K562 (cell line): ENCODE measurements at regions not wholly inside any gene's neighbourhood (a gene's known extent, or its start where the extent isn't known, plus 50 kb on each side); places are given as distances from the start of the nearest gene placed in this dataset.

ENCODE experiments used
- ATAC-seq: fragments of 200-7000 bp; cut with Tn5 transposase; 3 replicates; pipeline ENCODE4 v1.9.1; 2020; ENCODE audit warnings: moderate library complexity
- BruUV-seq: library from RNA; stranded (reverse); fragments of 400-500 nt; replicated peaks from 2 replicates; lab custom pipeline; 2021; lab: Mats Ljungman, UMichigan
- CTCF ChIA-PET: fragments of 300-600 bp; formaldehyde crosslinking; extraction: SDS; loops from one replicate; lab custom pipeline; 2021; ENCODE audit warnings: low intra/inter-chr PET ratio; lab: Yijun Ruan, JAX
- POLR2A ChIA-PET: fragments of 300-600, 350-650 bp; sonication (Branson Sonifier 250); formaldehyde crosslinking; extraction: SDS; loops from one replicate; lab custom pipeline; 2021; ENCODE audit warnings: antibody characterized with exemption, inconsistent platforms; lab: Yijun Ruan, JAX
- DNase-seq, 4 experiments: peaks; one replicate each; pipeline versions ENCODE4 v3.0.0 to v3.0.0-alpha.2; 2011 to 2018; ENCODE audit warnings: low spot score in 3 of 4, mixed read lengths in 3 of 4; ENCODE audit errors: extremely low read depth in 1 of 4
- FAIRE-seq: peaks from 2 replicates; lab custom pipeline; 2011; peaks lifted over from hg19 to GRCh38; lab: Jason Lieb, UNC
- H2AFZ ChIP-seq: 2 replicates; pipeline ENCODE4 v1.6.0; 2011; ENCODE audit warnings: low read depth, low read length, control low read depth, inconsistent platforms
- H3K27ac ChIP-seq: fragments of 200-600 bp; 3 replicates; pipeline ENCODE4 v1.8.0; 2011; ENCODE audit warnings: low read depth, mild to moderate bottlenecking, control low read depth, inconsistent platforms, low read length, moderate library complexity, mixed read lengths; ENCODE audit errors: extremely low read depth
- H3K27me3 ChIP-seq, 2 experiments: fragments of 300-600 bp in 1 of 2; 2 replicates in 1 of 2; 3 replicates in 1 of 2; pipeline versions ENCODE4 v1.6.0 to v1.8.0; 2011; ENCODE audit warnings: inconsistent platforms in 2 of 2, low read length in 2 of 2, mild to moderate bottlenecking in 1 of 2, mixed read lengths in 1 of 2, moderate library complexity in 1 of 2; ENCODE audit not compliant: control insufficient read depth in 2 of 2, insufficient read depth in 2 of 2
- H3K36me3 ChIP-seq: fragments of 300-600 bp; 3 replicates; pipeline ENCODE4 v1.8.0; 2011; ENCODE audit warnings: mild to moderate bottlenecking, low read length, inconsistent platforms; ENCODE audit not compliant: control insufficient read depth, insufficient read depth
- H3K4me1 ChIP-seq, 2 experiments: fragments of 200-600 bp in 1 of 2; replicated peaks in 1 of 2; 2 replicates in 1 of 2; 3 replicates in 1 of 2; pipeline versions ENCODE4 v1.5.1 to v1.8.0; 2011; ENCODE audit warnings: inconsistent platforms in 2 of 2, low read length in 2 of 2, mild to moderate bottlenecking in 1 of 2, mixed read lengths in 1 of 2, moderate library complexity in 1 of 2; ENCODE audit not compliant: control insufficient read depth in 2 of 2, insufficient read depth in 2 of 2
- H3K4me2 ChIP-seq: 2 replicates; pipeline ENCODE4 v1.6.1; 2011; ENCODE audit warnings: low read length, control low read depth, inconsistent platforms, mixed read lengths; ENCODE audit not compliant: insufficient read depth
- H3K4me3 ChIP-seq: fragments of 200-600 bp; sonication (generic), shearing (Covaris generic); 2 replicates; pipeline ENCODE4 v1.5.1; 2016; ENCODE audit warnings: control low read depth, inconsistent platforms
- H3K79me2 ChIP-seq: fragments of 200-600 bp; 3 replicates; pipeline ENCODE4 v1.8.0; 2011; ENCODE audit warnings: low read length, inconsistent platforms; ENCODE audit not compliant: control insufficient read depth, insufficient read depth
- H3K9ac ChIP-seq, 2 experiments: 2 replicates each; pipeline versions ENCODE4 v1.6.0 to v1.6.1; 2011; ENCODE audit warnings: low read depth in 2 of 2, low read length in 2 of 2, control low read depth in 1 of 2, inconsistent platforms in 1 of 2, mild to moderate bottlenecking in 1 of 2, mixed read lengths in 1 of 2; ENCODE audit not compliant: insufficient read depth in 1 of 2
- H3K9me1 ChIP-seq: one replicate; pipeline ENCODE4 v1.6.0; 2011; ENCODE audit warnings: inconsistent platforms, mild to moderate bottlenecking, low read length, moderate library complexity; ENCODE audit not compliant: control insufficient read depth, insufficient read depth
- H3K9me3 ChIP-seq: replicated peaks from 2 replicates; pipeline ENCODE4 v1.5.1; 2011; ENCODE audit warnings: low read depth, low read length, inconsistent platforms; ENCODE audit not compliant: control insufficient read depth, insufficient read depth
- H4K20me1 ChIP-seq: replicated peaks from 2 replicates; pipeline ENCODE4 v1.6.1; 2011; ENCODE audit warnings: low read length, inconsistent platforms, mixed read lengths; ENCODE audit not compliant: control insufficient read depth, insufficient read depth
- ATF6 ChIP-seq: sonication (generic); formaldehyde crosslinking; IDR thresholded peaks from 2 replicates; pipeline ENCODE4 v1.4.0; 2020; ENCODE audit warnings: mild to moderate bottlenecking, missing genetic modification reagents
- BACH1 ChIP-seq: fragments of 200-800 bp; sonication (Bioruptor generic); IDR thresholded peaks from 2 replicates; pipeline ENCODE4 v1.6.1; 2016; ENCODE audit warnings: missing genetic modification characterization, missing compliant biosample characterization
- DACH1 ChIP-seq: fragments of 450-650 bp; IDR thresholded peaks from 2 replicates; pipeline ENCODE4 v1.6.1; 2018; ENCODE audit not compliant: partially characterized antibody
- E2F3 ChIP-seq: fragments of 250-450 bp; sonication (Bioruptor Pico); IDR thresholded peaks from 2 replicates; pipeline ENCODE4 v1.4.0; 2020; ENCODE audit warnings: mild to moderate bottlenecking
- E2F6 ChIP-seq, 2 experiments: IDR thresholded peaks; 2 replicates each; pipeline ENCODE4 v1.6.1; 2011; ENCODE audit warnings: borderline replicate concordance in 1 of 2, control low read depth in 1 of 2, low read depth in 1 of 2, low read length in 1 of 2, mild to moderate bottlenecking in 1 of 2, mixed read lengths in 1 of 2, moderate library complexity in 1 of 2; ENCODE audit not compliant: insufficient read depth in 1 of 2, insufficient read length in 1 of 2, poor library complexity in 1 of 2, severe bottlenecking in 1 of 2; ENCODE audit errors: extremely low read depth in 1 of 2
- EWSR1 ChIP-seq: fragments of 450-650 bp; IDR thresholded peaks from 2 replicates; pipeline ENCODE4 v1.6.1; 2018; ENCODE audit warnings: borderline replicate concordance, mild to moderate bottlenecking, low read depth, moderate library complexity; ENCODE audit not compliant: partially characterized antibody
- GATA2 ChIP-seq: sonication (generic); formaldehyde crosslinking; IDR thresholded peaks from 2 replicates; pipeline ENCODE4 v1.4.0; 2020; ENCODE audit warnings: mild to moderate bottlenecking, missing genetic modification reagents
- HMG20A ChIP-seq: fragments of 450-650 bp; formaldehyde crosslinking; conservative IDR thresholded peaks from 2 replicates; pipeline ENCODE4 v1.4.0; 2020; ENCODE audit warnings: mild to moderate bottlenecking, mixed read lengths
- KDM4B ChIP-seq, 2 experiments: fragments of 450-650 bp in 1 of 2; sonication (generic) in 1 of 2; IDR thresholded peaks; 2 replicates each; pipeline ENCODE4 v1.6.1; 2016 to 2017; ENCODE audit warnings: borderline replicate concordance in 2 of 2, antibody characterized with exemption in 1 of 2, low read depth in 1 of 2, mild to moderate bottlenecking in 1 of 2
- KLF6 ChIP-seq: fragments of 250-450 bp; sonication (Bioruptor Pico); IDR thresholded peaks from 2 replicates; pipeline ENCODE4 v1.4.0; 2020; ENCODE audit warnings: mild to moderate bottlenecking, moderate library complexity, borderline replicate concordance
- MCM2 ChIP-seq: fragments of 450-650 bp; IDR thresholded peaks from 2 replicates; pipeline ENCODE4 v1.6.1; 2017; ENCODE audit warnings: low read depth, mild to moderate bottlenecking
- NUFIP1 ChIP-seq: fragments of 450-650 bp; IDR thresholded peaks from 2 replicates; pipeline ENCODE4 v1.6.1; 2018; ENCODE audit not compliant: partially characterized antibody
- PRPF4 ChIP-seq: fragments of 200-400 bp; formaldehyde crosslinking; IDR thresholded peaks from one replicate; pipeline ENCODE4 v1.6.1; 2017; ENCODE audit warnings: low read length, low read depth, mild to moderate bottlenecking; ENCODE audit not compliant: insufficient read depth, poor library complexity, severe bottlenecking
- RB1 ChIP-seq: fragments of 450-650 bp; IDR thresholded peaks from 2 replicates; pipeline ENCODE4 v1.6.1; 2017; ENCODE audit warnings: low read depth, mild to moderate bottlenecking
- SAP30 ChIP-seq: fragments of 200-600 bp; sonication (generic); IDR thresholded peaks from 2 replicates; pipeline ENCODE4 v1.6.1; 2012; ENCODE audit warnings: borderline replicate concordance, low read depth, mild to moderate bottlenecking, moderate library complexity, low read length, control low read depth, inconsistent platforms; ENCODE audit not compliant: insufficient read depth, poor library complexity, severe bottlenecking
- TAF7 ChIP-seq: fragments of 450-650 bp; IDR thresholded peaks from 2 replicates; pipeline ENCODE4 v1.6.1; 2016; ENCODE audit warnings: missing genetic modification characterization, missing compliant biosample characterization
- ZFP30 ChIP-seq: fragments of 250-450 bp; sonication (Bioruptor Pico); IDR thresholded peaks from 2 replicates; pipeline ENCODE4 v1.8.0; 2022; ENCODE audit warnings: moderate library complexity, mild to moderate bottlenecking, inconsistent platforms, borderline replicate concordance
- ZFX ChIP-seq: sonication (generic); formaldehyde crosslinking; IDR thresholded peaks from 2 replicates; pipeline ENCODE4 v1.8.0; 2022; ENCODE audit warnings: mild to moderate bottlenecking, missing genetic modification reagents, moderate library complexity
- WGBS: fragments of 100-300 bp; shearing (Covaris generic); methylation state at CpG from one replicate; pipeline ENCODE4 v1.1.6; 2016; ENCODE audit warnings: low coverage, mixed read lengths; ENCODE audit not compliant: insufficient coverage; ENCODE audit errors: missing lambda C conversion rate; 5-methylcytosine and 5-hydroxymethylcytosine counted together
- in situ Hi-C: fragments of 300-500 bp; cut with MboI; formaldehyde crosslinking; loops from 4 replicates; pipeline ENCODE4 v1.15.0; 2018; ENCODE audit warnings: inconsistent platforms, mixed read lengths
- intact Hi-C: fragments of 100-400 bp; cut with micrococcal nuclease; formaldehyde crosslinking; loops from 2 replicates; pipeline ENCODE4 v1.14.2; 2022

- H3K27ac ChIP-seq: no peak overlapping the region
- no peak overlapping the region for H3K4me3 ChIP-seq
- H3K4me2 ChIP-seq: no peak overlapping the region
- no peaks in the 10 kb centered on the region for H4K20me1 ChIP-seq
- DNase-seq (no peak), ATAC-seq (no peak), FAIRE-seq (no peak)
- H3K27me3 ChIP-seq: no peaks in the 10 kb centered on the region
- TF ChIP-seq E2F6 (IDR thresholded peaks at IDR 0.05; ENCODE audit: borderline replicate concordance in 1 of 2, extremely low read depth in 1 of 2, insufficient read depth in 1 of 2, insufficient read length in 1 of 2, low read depth in 1 of 2, low read length in 1 of 2, poor library complexity in 1 of 2, severe bottlenecking in 1 of 2) (no peak), NUFIP1 (no peak), HMG20A (CRISPR knock-in tag) (no peak), KDM4B (IDR thresholded peaks at IDR 0.05; ENCODE audit: borderline replicate concordance in 2 of 2, low read depth in 1 of 2) (no peak), BACH1 (no peak), EWSR1 (no peak), ZFX (CRISPR knock-in tag) (no peak), ATF6 (CRISPR knock-in tag) (no peak), DACH1 (no peak), GATA2 (CRISPR knock-in tag) (no peak), KLF6 (no peak), ZFP30 (CRISPR knock-in tag) (no peak), E2F3 (CRISPR knock-in tag) (no peak), TAF7 (tag) (no peak), RB1 (no peak), MCM2 (no peak), SAP30 (no peak), PRPF4 (no peak)
- H3K4me1 ChIP-seq: no peaks in the 10 kb centered on the region
- intact Hi-C loops: no loop called here
- BruUV-seq: no TSS peak
- H3K9ac ChIP-seq: no peak overlapping the region
- 0% methylated on average over 1 of the region's 1 CpG for WGBS
- no peaks in the 10 kb centered on the region for H3K36me3 ChIP-seq
- POLR2A ChIA-PET: no interaction called here
- no peaks in the 10 kb centered on the region for H3K79me2 ChIP-seq
- no peaks in the 10 kb centered on the region for H3K9me1 ChIP-seq
- CTCF ChIA-PET: no interaction called here
- no peak overlapping the region for H2AFZ ChIP-seq
- in situ Hi-C loops: no loop called here
- H3K9me3 ChIP-seq: no peaks in the 10 kb centered on the region; the same call in 1 of the 2 replicates
Measured at GRCh38 chr7:82598958-82599357, 155.4 kb upstream of the CACNA2D1 start.
